NCI-H1105 (cell line): ENCODE measurements at regions not wholly inside any gene's neighbourhood (a gene's known extent, or its start where the extent isn't known, plus 50 kb on each side); places are given as distances from the start of the nearest gene placed in this dataset.
"Not testable (repeated sequence)": the region's sequence is repeated elsewhere in the genome, so short reads cannot be mapped to it uniquely, and the experiment has no call there.

Experiments used
- DNase-seq: peaks from one replicate; lab custom pipeline; 2025; lab: John Stamatoyannopoulos, UW

DNA sequence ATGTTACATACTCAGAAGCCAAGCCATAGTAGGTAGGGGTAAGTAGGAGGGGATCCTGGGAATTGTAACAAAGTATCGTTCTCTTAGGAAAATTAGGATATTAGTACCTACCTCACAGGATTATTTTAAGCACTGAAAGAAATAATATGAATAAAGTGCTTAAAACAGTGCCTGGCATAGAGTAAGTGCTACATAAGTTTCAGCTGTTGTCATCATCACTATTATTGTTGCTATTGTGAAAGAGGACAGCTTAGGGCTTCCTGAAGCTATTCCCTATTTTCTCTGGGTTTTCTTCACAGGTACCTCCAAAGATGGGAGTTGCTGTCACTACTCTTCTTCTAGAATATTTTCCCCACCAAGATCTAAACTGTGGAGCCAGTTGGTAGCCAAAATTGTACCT, 443.7 kb upstream of the FGF16 start:
- DNase-seq = no peak

- DNase-seq = no peak
These were observed 443.2 kb upstream of the FGF16 start for GRCh38 chrX:77003956-77004355.

- no peak for DNase-seq
These were observed 437.5 kb upstream of the FGF16 start for GRCh38 chrX:77009691-77010090.

- peak; percentile 64 for DNase-seq
These were observed 432.5 kb upstream of the FGF16 start for GRCh38 chrX:77014377-77015372.

DNA sequence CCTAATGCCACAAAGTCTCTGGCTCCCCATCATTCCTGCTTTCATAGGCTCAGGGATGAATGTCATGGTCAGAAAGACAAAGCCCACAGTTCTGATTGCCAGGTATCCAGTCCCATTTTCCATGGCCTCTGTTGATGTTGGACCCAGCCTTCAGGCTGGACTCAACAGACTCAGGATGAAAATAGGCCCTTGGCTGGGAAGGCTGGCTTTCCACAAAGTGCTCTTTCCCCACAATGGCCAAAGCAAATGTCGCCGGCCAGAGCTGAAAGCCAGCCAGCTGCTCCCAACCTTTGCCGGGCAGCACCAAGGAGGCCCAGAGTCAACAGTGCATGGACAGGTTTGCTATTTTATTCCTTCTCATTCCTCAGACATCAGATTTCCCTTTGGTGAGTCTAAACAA, 430.1 kb upstream of the FGF16 start:
- no peak for DNase-seq

DNA sequence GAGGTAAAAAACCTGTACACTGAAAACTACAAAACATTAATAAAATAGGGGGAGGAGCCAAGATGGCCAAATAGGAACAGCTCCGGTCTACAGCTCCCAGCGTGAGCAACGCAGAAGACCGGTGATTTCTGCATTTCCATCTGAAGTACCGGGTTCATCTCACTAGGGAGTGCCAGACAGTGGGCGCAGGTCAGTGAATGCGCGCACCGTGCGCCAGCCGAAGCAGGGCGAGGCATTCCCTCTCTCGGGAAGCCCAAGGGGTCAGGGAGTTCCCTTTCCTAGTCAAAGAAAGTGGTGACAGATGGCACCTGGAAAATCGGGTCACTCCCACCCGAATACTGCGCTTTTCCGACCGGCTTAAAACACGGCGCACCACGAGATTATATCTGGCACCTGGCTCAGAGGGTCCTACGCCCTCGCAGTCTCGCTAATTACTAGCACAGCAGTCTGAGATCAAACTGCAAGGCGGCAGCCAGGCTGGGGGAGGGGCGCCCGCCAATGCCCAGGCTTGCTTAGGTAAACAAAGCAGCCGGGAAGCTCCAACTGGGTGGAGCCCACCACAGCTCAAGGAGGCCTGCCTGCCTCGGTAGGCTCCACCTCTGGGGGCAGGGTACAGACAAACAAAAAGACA, 400.9 kb upstream of the FGF16 start:
- DNase-seq = peak; percentile 56

DNA sequence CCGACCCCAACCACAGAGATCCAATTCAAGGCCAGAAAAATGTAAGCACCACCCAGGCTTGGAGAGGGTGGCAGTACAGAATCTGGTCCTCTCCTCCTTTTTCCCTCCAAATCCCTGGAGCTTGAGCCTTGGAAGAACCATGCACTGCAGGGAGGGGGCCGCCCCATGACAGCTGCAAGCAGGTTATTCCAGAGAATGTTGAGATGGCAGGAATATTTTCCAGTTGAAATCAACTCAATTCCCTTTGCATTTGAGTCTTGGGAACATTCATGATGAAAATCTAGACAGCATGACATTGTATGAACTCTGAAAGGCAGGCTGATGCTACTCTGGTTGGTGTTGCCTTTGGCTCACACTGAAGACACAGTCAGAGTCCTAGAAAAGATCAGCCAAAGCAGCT, 386.6 kb upstream of the FGF16 start:
- no peak for DNase-seq

DNA sequence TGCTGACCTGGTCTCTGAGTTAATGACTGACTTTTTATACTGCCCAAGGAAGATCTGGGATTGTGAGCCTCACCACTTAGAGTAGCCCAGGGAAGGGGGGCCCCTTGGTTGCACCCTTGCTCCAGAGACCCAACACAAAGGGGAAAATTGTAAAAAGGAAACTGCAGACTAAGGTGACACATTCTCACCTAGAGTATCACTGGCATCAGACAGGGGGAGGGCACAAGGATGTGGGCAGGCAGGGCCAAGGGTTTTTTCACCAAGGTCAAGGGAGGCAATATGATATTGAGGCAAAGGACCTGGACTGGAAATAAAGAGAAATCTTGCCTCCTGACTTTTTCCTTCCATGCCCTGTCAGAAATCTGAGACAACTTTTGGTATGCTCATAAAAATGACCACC, 386.2 kb upstream of the FGF16 start:
- DNase-seq = no peak

DNA sequence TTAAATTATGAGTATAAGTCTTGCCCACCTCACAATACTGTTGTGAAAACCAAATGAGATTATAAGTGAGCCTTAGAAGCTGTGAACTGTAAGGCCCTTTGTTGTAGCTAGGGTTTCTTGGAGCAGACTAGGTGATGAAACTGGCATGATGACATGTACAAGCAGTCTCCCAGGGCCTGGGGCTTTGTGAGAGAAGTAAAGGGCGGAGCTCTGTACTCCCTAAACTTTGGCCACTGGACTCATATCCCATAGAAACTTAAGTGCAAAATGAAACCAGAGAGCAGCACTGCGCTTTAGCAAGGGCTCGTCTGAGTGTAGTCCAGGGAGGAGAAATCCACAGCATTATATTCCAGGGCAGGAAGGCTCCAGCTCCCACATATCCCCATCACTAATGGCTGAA, 385.6 kb upstream of the FGF16 start:
- no peak for DNase-seq

GRCh38 chrX:77065896-77066295, 381.3 kb upstream of the FGF16 start:
- no peak for DNase-seq

DNA sequence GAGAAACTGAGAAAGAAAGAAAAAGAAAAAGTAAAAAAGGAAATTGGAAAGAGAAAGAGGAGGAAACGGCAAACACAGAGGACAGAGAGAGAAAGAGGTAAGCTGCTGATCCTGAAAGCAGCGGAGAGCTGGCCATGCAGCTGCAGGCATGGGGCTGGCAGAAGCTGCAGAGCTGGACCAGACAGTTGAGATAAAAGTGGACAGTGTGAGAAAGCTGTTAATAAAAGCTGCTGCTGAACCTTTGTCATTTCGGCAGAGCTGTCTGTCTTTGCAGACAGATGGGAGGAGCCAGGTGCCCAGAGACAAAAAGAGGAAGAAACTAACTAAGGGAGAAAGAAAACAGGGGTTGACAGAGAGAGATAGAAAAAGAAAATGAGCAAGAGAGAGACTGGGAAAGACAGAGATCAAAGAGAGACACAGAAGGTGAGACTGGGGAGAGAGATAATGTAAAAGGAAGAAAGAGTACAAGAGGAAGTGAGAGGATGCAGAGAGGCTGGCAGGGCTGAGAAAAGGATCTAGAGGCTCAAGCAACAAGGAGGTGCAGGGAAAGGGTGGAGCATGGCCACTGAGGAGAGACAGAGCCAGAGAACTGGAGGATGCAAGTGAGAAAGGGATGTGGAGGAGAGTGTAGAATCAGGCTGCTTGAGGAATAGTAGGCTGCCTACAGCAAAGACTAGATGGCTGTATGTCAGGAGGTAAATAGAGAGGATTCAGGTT, 376.8 kb upstream of the FGF16 start:
- DNase-seq = no peak

- no peak for DNase-seq
These were observed 370.3 kb upstream of the FGF16 start for GRCh38 chrX:77076896-77077295.

DNA sequence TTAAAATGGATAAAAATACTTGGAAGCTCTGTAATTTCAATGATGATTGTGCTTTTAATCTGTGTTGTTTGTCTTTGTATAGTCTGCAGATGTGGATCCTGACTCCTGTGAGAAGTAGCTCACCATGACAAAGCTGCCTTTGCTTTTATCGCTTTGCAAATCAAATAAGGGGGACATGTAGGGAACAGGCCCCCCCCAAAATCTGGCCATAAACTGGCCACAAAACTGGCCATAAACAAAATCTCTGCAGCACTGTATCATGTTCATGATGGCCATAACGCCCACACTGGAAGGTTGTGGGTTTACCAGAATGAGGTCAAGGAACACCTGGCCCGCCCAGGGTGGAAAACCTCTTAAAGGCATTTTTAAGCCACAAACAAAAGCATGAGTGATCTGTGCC, 366.0 kb upstream of the FGF16 start:
- DNase-seq = not testable (repeated sequence)

DNA sequence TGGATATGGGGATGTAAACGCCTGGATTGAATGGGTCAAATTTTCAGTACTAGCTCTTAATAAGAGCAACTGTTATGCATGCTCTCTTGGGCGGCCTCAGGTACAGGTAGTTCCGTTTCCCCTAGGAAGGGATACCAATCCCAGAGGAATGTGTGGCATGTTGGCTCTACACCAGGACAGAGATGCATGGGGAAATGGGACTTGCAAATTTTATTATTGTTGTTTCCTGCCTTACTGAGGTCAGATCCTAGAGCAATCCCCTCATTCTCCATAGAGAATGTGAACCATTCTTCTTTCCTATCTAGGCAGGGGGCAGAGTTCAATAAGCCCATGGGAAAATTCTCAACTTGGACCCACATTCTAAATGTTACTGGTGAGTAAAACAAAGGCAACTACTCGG, 361.8 kb upstream of the FGF16 start:
- no peak for DNase-seq

DNA sequence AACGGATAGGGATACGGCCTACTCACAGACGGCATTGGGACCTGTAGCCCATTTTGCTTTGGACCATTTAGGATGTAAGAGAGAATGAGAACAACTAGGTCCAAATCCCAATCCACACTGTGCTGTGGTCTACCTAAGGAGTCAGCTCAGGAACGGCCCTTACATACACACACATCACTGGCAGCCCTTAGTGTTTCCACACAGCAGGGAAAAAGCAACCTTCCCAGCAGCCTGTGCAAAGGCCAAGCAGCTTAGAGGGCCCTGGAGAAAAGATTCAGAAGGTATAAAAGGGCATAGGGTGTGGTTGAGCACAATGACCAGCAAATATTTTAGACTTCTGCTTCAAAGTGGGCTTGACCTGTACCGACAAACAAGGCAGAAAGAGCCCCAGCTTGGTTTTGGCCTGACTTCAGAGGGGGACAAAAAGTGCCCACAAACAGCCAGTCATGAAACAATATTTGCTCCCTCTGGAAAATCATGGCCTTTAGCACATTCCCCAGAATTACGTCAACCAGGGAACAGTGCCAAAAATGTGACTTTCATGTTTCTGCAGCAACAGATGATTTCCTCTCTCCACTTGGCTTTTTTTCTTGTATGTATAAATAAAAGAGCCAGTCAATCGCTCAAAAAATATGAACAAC, 359.5 kb upstream of the FGF16 start:
- DNase-seq = no peak

DNA sequence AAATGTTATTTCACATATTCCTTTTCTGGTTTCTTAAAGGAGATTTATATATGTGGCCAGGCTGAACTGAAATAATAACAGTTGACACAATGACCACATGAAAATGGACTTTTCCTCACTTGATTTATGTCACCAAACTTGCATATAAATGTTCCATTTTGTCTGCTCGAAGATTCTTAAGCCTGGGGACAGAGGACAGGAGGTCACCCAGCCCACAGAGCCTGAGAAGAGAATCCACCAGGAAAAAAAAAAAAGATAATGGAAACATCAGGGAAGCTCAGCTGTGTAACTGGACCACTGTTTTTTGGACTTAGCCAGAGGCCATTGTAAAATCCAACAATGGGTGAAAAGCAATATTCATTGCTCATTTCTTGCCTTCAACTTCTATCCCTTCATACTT, 359.0 kb upstream of the FGF16 start:
- DNase-seq = no peak

DNA sequence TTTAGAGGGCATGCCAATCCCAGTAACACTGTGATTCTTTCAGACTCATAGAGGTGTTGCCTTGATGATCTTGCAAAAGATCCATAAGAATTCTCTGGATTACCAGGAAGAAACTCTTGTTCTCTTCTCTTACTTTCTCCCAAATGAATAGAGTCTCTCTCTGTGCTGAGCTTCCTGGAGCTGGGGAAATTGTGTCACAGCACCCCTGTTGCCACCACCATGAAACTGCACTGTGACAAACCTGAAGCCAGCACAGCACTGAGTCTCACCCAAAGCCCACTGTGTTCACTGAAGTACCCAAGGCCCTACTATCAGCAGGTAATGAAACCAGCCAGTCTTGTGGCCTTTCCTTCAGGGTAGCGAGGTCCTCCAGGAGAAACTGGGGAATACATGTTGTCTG, 332.7 kb upstream of the FGF16 start:
- no peak for DNase-seq

DNA sequence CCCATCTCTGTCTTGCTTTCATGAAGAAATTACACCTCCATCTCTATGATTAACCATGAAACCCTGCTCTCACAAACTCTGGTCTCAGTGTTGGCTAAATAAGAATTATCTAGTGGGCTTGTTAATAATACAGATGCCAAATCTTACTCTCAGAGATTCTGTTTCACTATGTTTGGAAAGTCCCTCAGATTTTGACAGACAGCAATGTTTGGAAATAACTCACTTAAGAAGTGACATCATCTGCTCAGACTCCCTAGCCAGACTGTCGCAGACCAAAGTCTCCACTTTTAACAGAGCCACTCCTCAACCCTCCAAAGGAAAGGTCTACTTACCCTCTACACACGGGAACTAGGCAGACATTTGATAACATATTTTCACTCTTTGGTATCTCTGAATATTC, 328.5 kb upstream of the FGF16 start:
- DNase-seq = no peak

GRCh38 chrX:77119706-77120105, 327.5 kb upstream of the FGF16 start:
- no peak for DNase-seq

DNA sequence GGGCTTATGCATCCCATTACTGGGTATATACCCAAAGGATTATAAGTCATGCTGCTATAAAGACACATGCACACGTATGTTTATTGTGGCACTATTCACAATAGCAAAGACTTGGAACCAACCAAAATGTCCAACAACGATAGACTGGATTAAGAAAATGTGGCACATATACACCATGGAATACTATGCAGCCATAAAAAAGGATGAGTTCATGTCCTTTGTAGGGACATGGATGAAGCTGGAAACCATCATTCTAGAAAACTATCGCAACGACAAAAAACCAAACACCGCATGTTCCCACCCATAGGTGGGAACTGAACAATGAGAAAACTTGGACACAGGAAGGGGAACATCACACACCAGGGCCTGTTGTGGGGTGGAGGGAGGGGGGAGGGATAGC, 323.3 kb upstream of the FGF16 start:
- DNase-seq = not testable (repeated sequence)

GRCh38 chrX:77127571-77127970, 319.6 kb upstream of the FGF16 start:
- not testable (repeated sequence) for DNase-seq

DNA sequence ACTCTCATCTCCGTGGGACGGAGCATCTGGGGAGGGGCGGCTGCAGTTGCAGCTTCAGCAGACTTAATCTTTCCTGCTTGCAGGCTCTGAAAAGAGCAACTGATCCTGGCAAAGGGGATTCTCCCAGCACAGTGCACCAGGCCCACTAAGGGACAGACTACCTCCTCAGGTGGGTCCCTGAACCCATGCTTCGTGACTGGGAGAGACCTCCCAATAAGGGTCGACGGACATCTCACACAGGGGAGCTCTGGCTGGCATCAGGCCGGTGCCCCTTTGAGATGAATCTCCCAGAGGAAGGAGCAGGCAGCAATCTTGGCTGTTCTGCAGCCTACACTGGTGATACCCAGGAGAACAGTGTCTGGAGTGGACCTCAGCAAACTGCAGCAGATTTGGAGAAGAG, 303.3 kb upstream of the FGF16 start:
- no peak for DNase-seq
